ENCODE measurements at regions not wholly inside any gene's neighbourhood (a gene's known extent, or its start where the extent isn't known, plus 50 kb on each side); places are given as distances from the start of the nearest gene placed in this dataset.

GRCh38 chr10:89097226-89097625, 106.6 kb downstream of the FAS start:
- Mint-ChIP-seq H3K4me1 (ENCODE audit: unreplicated experiment) (no peaks in the 10 kb centered on the region), H3K27ac (ENCODE audit: unreplicated experiment) (no peak overlapping the region), H3K4me3 (ENCODE audit: unreplicated experiment) (no peak overlapping the region), H3K9me3 (ENCODE audit: unreplicated experiment) (no peaks in the 10 kb centered on the region), H3K36me3 (ENCODE audit: unreplicated experiment) (no peaks in the 10 kb centered on the region), H3K27me3 (ENCODE audit: unreplicated experiment) (peaks cover 3% of the 10 kb centered on the region)
- DNase-seq (ENCODE audit: extremely low spot score, unreplicated experiment), result no peak
- TF ChIP-seq, protein P1, sequence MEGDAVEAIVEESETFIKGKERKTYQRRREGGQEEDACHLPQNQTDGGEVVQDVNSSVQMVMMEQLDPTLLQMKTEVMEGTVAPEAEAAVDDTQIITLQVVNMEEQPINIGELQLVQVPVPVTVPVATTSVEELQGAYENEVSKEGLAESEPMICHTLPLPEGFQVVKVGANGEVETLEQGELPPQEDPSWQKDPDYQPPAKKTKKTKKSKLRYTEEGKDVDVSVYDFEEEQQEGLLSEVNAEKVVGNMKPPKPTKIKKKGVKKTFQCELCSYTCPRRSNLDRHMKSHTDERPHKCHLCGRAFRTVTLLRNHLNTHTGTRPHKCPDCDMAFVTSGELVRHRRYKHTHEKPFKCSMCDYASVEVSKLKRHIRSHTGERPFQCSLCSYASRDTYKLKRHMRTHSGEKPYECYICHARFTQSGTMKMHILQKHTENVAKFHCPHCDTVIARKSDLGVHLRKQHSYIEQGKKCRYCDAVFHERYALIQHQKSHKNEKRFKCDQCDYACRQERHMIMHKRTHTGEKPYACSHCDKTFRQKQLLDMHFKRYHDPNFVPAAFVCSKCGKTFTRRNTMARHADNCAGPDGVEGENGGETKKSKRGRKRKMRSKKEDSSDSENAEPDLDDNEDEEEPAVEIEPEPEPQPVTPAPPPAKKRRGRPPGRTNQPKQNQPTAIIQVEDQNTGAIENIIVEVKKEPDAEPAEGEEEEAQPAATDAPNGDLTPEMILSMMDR (IDR thresholded peaks at IDR 0.05), result no peak

GRCh38 chr10:89095701-89096391, 105.2 kb downstream of the FAS start:
- no peak for DNase-seq (ENCODE audit: extremely low spot score, unreplicated experiment)
- Mint-ChIP-seq H3K36me3 (ENCODE audit: unreplicated experiment) (no peaks in the 10 kb centered on the region), H3K4me3 (ENCODE audit: unreplicated experiment) (no peak overlapping the region), H3K9me3 (ENCODE audit: unreplicated experiment) (no peaks in the 10 kb centered on the region), H3K4me1 (ENCODE audit: unreplicated experiment) (no peaks in the 10 kb centered on the region), H3K27ac (ENCODE audit: unreplicated experiment) (no peak overlapping the region), H3K27me3 (ENCODE audit: unreplicated experiment) (peaks cover 3% of the 10 kb centered on the region)
- TF ChIP-seq, protein P1 (IDR thresholded peaks at IDR 0.05), result no peak

DNA sequence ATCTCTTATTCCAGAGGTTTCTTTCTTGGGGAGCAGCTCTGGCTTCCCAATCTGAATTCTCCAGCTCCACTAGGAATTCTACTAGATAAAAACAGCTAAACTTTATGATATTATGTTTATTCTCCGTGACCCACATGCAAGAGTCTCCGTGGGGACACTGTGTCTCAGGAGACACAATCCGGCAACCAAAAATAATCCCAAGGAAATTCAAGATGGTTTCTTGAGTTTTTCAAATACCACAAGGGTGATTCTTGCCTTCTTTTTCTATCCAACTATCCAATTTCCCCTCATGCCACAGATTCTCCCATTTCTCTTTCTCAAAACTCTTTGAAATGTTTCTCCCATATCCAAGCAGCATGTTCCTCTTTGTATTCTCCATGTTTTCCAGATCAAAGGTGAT, 103.1 kb downstream of the FAS start:
- TF ChIP-seq, protein P1 (IDR thresholded peaks at IDR 0.05), result no peak
- Mint-ChIP-seq H3K4me1 (ENCODE audit: unreplicated experiment) (no peaks in the 10 kb centered on the region), H3K27ac (ENCODE audit: unreplicated experiment) (no peak overlapping the region), H3K27me3 (ENCODE audit: unreplicated experiment) (no peaks in the 10 kb centered on the region), H3K9me3 (ENCODE audit: unreplicated experiment) (no peaks in the 10 kb centered on the region), H3K36me3 (ENCODE audit: unreplicated experiment) (no peaks in the 10 kb centered on the region), H3K4me3 (ENCODE audit: unreplicated experiment) (no peak overlapping the region)
- DNase-seq (ENCODE audit: extremely low spot score, unreplicated experiment), result no peak

DNA sequence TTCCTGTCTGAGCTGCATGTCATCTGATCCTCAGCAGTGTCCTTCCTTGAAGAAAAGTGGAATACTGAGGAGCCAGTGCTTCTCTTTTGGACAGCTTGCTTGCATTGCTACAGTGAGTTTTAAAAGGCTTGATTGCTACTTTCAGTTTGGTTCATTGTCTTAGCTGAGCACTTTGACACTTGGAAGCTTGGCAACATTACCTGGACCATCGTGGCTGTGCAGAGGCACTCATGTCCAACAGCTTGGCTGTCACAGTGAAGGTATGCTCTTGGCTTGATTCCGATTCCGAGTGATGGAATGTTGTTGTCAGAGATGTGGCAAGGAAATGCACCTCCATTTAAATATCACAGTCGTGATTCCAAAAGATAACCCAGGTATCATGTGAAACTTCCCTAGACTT, 102.4 kb downstream of the FAS start:
- no peak overlapping the region for H3K4me3 Mint-ChIP-seq (ENCODE audit: unreplicated experiment)
- H3K36me3 Mint-ChIP-seq (ENCODE audit: unreplicated experiment), result no peaks in the 10 kb centered on the region
- no peaks in the 10 kb centered on the region for H3K27me3 Mint-ChIP-seq (ENCODE audit: unreplicated experiment)
- DNase-seq (ENCODE audit: extremely low spot score, unreplicated experiment), result no peak
- H3K9me3 Mint-ChIP-seq (ENCODE audit: unreplicated experiment), result no peaks in the 10 kb centered on the region
- no peak overlapping the region for H3K27ac Mint-ChIP-seq (ENCODE audit: unreplicated experiment)
- TF ChIP-seq, protein P1 (IDR thresholded peaks at IDR 0.05), result no peak
- H3K4me1 Mint-ChIP-seq (ENCODE audit: unreplicated experiment), result no peaks in the 10 kb centered on the region

DNA sequence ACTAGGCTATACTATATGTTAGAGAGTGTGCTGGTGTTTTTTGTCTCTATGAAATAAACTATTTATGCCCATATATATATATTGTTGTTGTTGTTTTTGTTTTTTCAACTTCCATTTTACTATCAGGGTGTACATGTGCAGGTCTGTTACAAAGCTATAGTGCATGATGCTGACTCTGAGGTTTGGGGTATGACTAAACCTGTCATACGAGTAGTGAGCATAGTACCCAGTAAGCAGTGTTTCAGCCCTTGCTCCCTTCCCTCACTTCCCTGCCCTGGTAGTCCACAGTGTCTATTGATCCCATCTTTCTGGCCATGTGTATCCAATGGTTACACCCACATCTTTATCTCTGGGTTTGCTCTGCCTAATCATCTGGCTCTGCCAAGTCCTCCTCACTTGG, 101.8 kb downstream of the FAS start:
- Mint-ChIP-seq H3K36me3 (ENCODE audit: unreplicated experiment) (no peaks in the 10 kb centered on the region), H3K9me3 (ENCODE audit: unreplicated experiment) (no peaks in the 10 kb centered on the region), H3K27ac (ENCODE audit: unreplicated experiment) (no peak overlapping the region), H3K4me3 (ENCODE audit: unreplicated experiment) (no peak overlapping the region), H3K4me1 (ENCODE audit: unreplicated experiment) (no peaks in the 10 kb centered on the region), H3K27me3 (ENCODE audit: unreplicated experiment) (no peaks in the 10 kb centered on the region)
- DNase-seq (ENCODE audit: extremely low spot score, unreplicated experiment), result no peak
- TF ChIP-seq, protein P1 (IDR thresholded peaks at IDR 0.05), result no peak

Data from osteocyte (in vitro differentiated cells).